Thoracic aorta (tissue), 2 donors: ENCODE measurements at regions not wholly inside any gene's neighbourhood (a gene's known extent, or its start where the extent isn't known, plus 50 kb on each side); places are given as distances from the start of the nearest gene placed in this dataset.

Experiments used
- ATAC-seq: fragments of 150-250 bp; one replicate; pipeline ENCODE4 v1.8.0; 2017; ENCODE audit warnings: low read depth; ENCODE audit not compliant: insufficient number of reproducible peaks, low FRiP score
- DNase-seq: peaks from one replicate; pipeline ENCODE4 v3.0.0-alpha.2; 2020; ENCODE audit warnings: low spot score
- H3K27ac ChIP-seq, 2 donors: fragments of 200-600 bp; sonication (generic); 1 replicate in 1 of 2; 2 replicates in 1 of 2; pipeline ENCODE4 v1.5.1; 2016; ENCODE audit warnings: mild to moderate bottlenecking in 2 of 2, moderate library complexity in 2 of 2
- H3K27me3 ChIP-seq: fragments of 200-600 bp; sonication (generic); replicated peaks from 2 replicates; pipeline ENCODE4 v1.6.0; 2016; ENCODE audit warnings: mild to moderate bottlenecking; ENCODE audit not compliant: insufficient read depth
- H3K36me3 ChIP-seq: fragments of 200-600 bp; sonication (generic); one replicate; pipeline ENCODE4 v1.5.1; 2016
- H3K4me1 ChIP-seq, 2 donors: fragments of 200-600 bp; sonication (generic); 1 replicate in 1 of 2; 2 replicates in 1 of 2; pipeline versions ENCODE4 v1.5.1 to v1.6.0; 2016; ENCODE audit warnings: low read depth in 2 of 2, mild to moderate bottlenecking in 1 of 2; ENCODE audit not compliant: control insufficient read depth in 1 of 2
- H3K4me3 ChIP-seq: fragments of 200-600 bp; sonication (generic); 2 replicates; pipeline ENCODE4 v1.5.1; 2016; ENCODE audit warnings: mild to moderate bottlenecking
- H3K9me3 ChIP-seq: fragments of 200-600 bp; sonication (generic); 2 replicates; pipeline ENCODE4 v1.5.1; 2016
- TF ChIP-seq, protein P1 (sequence below): fragments of 200-600 bp; sonication (generic); IDR thresholded peaks from one replicate; pipeline ENCODE4 v1.5.1; 2019; ENCODE audit warnings: antibody characterized with exemption

DNA sequence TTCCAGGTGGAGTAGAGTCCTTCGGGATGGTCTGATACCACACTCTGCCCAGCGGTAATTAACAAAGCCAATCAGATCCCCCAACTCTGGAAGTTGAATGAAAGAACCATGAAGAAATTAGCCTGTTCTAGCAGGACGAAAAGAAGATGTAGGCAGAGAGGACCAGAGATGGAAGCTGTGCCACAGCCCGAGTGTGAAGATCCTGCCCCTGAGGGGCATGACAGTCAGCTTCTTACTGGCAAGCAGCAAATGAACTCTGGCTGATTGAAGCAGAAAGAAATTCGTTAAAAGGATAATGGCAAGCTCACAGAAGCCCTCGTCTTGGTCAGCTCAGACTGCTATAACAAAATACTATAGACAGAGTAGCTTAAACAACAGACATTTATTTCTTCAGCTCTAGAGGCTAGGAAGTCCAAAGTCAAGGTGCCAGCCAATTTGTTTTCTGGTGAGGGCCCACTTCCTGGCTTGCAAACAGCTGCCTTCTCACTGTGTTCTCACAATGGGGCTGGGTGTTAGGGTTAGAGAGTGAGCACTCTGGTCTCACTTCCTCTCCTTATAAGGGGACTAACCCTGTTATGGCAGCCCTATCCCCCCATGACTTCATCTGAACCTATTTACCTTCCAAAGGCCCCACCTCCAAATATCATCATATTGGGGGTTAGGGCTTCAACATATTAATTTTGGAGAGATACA lies 307.1 kb downstream of the VPS13C start:
- ATAC-seq: no peak
- no peaks in the 10 kb centered on the region for H3K9me3 ChIP-seq
- no peaks in the 10 kb centered on the region for H3K4me1 ChIP-seq
- H3K27me3 ChIP-seq: no peaks in the 10 kb centered on the region
- DNase-seq: no peak
- TF ChIP-seq, protein P1, sequence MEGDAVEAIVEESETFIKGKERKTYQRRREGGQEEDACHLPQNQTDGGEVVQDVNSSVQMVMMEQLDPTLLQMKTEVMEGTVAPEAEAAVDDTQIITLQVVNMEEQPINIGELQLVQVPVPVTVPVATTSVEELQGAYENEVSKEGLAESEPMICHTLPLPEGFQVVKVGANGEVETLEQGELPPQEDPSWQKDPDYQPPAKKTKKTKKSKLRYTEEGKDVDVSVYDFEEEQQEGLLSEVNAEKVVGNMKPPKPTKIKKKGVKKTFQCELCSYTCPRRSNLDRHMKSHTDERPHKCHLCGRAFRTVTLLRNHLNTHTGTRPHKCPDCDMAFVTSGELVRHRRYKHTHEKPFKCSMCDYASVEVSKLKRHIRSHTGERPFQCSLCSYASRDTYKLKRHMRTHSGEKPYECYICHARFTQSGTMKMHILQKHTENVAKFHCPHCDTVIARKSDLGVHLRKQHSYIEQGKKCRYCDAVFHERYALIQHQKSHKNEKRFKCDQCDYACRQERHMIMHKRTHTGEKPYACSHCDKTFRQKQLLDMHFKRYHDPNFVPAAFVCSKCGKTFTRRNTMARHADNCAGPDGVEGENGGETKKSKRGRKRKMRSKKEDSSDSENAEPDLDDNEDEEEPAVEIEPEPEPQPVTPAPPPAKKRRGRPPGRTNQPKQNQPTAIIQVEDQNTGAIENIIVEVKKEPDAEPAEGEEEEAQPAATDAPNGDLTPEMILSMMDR: no peak
- H3K27ac ChIP-seq: no peak overlapping the region
- H3K36me3 ChIP-seq: no peaks in the 10 kb centered on the region
- no peak overlapping the region for H3K4me3 ChIP-seq

DNA sequence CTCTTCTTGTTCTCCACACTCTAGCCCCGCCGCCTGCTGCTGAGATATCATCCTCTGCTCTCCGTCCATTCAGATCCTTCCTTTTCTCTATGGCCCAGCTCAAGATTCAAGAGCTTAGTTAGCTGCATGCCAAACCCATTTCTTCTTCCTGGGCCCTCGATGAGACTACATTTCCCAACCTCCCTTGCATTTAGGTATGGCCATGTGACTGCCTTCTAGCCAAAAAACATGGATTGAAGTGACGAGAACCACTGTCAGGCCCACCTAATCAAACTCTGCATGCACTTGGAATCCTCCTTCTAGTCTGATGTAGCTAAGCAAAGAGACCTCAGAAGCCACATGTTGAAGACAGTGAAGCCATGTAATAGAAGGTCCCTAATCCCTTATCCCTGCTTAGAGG lies 308.2 kb downstream of the VPS13C start:
- H3K9me3 ChIP-seq: no peaks in the 10 kb centered on the region
- H3K27ac ChIP-seq: no peak overlapping the region
- no peak for DNase-seq
- H3K36me3 ChIP-seq: no peaks in the 10 kb centered on the region
- H3K4me3 ChIP-seq: no peak overlapping the region
- no peaks in the 10 kb centered on the region for H3K4me1 ChIP-seq
- ATAC-seq: no peak
- TF ChIP-seq, protein P1: no peak
- H3K27me3 ChIP-seq: no peaks in the 10 kb centered on the region

DNA sequence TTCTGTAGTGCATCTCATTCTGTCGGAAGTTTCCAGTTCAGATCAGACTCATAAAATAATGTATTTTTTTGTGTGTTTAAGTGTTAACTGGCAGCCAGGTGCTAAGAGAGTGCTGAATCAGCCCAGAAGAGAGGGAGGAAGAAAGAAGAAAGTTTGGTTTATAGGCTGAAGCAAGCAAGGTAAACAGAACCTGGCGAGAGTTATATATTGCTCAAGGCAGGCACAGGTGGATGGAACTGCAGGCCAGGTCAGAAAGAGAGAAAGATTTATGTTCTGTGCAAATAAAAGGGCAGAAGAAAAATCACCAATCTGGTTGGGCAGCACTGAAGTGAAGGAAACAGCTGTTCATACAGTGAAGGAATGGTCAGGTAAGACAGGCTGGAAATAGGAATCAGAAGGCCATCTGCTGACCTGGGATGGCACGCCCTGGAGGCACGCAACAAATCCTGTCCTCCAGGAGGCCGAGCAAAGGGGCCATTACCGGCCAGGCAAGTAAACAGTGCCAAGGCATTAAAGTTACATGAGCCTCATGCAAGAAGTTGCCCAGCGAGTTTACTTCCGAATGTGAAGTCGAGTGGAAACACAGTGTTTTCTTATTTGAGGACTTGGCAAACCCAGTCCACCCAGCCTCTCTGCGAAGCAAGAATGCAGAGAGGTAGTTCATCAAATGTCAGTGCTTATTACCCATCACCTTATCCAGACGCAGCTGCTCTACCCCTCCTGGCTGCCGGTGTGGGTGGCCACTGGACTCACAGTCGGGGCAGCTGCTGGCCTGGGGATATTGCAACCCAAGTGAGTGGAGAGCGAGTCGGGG lies 309.8 kb downstream of the VPS13C start:
- Histone ChIP-seq H3K9me3 (no peaks in the 10 kb centered on the region), H3K4me3 (no peak overlapping the region), H3K27ac (no peak overlapping the region), H3K4me1 (no peaks in the 10 kb centered on the region), H3K27me3 (no peaks in the 10 kb centered on the region), H3K36me3 (no peaks in the 10 kb centered on the region)
- DNase-seq (no peak), ATAC-seq (no peak)
- TF ChIP-seq, protein P1: no peak

DNA sequence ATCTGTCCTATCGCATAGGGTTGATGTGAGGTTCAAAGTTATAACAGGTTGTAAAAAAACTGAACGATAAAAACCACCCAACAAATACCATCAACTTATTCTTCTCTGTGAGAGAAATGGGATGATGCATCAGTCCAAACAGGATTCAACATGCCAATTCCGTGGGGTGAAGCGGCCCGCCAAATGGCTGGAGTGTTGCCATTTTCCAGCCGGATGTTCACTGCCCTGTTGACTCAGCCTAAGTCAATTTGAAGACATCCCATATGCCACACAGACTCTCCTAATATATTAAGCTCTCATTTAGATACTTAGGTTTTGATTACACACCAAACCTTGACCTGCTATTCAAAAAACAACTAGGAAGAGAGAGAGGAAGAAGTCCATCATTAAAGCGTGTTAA lies 311.1 kb downstream of the VPS13C start:
- H3K9me3 ChIP-seq: no peaks in the 10 kb centered on the region
- H3K27ac ChIP-seq: no peak overlapping the region
- TF ChIP-seq, protein P1: no peak
- no peaks in the 10 kb centered on the region for H3K4me1 ChIP-seq
- DNase-seq (no peak), ATAC-seq (no peak)
- H3K27me3 ChIP-seq: no peaks in the 10 kb centered on the region
- no peaks in the 10 kb centered on the region for H3K36me3 ChIP-seq
- H3K4me3 ChIP-seq: no peak overlapping the region

DNA sequence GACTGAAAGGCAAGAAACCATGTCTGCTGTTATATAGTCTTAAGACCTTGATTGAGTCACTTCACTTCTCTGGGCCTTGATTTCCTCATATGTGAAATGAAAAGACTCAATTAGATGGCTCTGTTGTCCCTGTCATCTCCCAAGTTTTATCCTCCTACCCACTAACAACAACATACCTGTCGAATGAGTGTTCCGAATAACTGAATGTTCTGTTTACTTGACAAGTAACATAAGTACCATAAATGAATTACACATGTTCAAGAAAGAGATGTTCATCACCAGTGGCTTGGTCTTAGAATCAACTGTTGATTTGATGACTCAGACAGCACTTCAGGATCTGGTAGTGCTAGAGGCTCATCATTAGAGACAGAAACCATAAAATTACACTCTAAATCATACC lies 311.7 kb downstream of the VPS13C start:
- Histone ChIP-seq H3K36me3 (no peaks in the 10 kb centered on the region), H3K27me3 (no peaks in the 10 kb centered on the region), H3K9me3 (no peaks in the 10 kb centered on the region), H3K27ac (no peak overlapping the region), H3K4me3 (no peak overlapping the region), H3K4me1 (no peaks in the 10 kb centered on the region)
- ATAC-seq: no peak
- TF ChIP-seq, protein P1: no peak
- no peak for DNase-seq
